H1 (cell line): ENCODE measurements at regions not wholly inside any gene's neighbourhood (a gene's known extent, or its start where the extent isn't known, plus 50 kb on each side); places are given as distances from the start of the nearest gene placed in this dataset.

ENCODE experiments used
- CTCF ChIA-PET: fragments of 300-600 bp; sonication (Branson Sonifier 250); formaldehyde crosslinking; loops from one replicate; lab custom pipeline; 2021; ENCODE audit not compliant: partially characterized antibody; lab: Charles Lee
- POLR2A ChIA-PET: fragments of 300-600 bp; sonication (Branson Sonifier 250); formaldehyde crosslinking; loops from one replicate; lab custom pipeline; 2021; ENCODE audit warnings: inconsistent platforms; ENCODE audit not compliant: partially characterized antibody; lab: Charles Lee
- DNase-seq, 2 experiments: peaks; one replicate each; pipeline versions ENCODE4 v3.0.0 to v3.0.0-alpha.2; 2010 to 2022; ENCODE audit warnings: low spot score in 2 of 2, low read depth in 1 of 2, mixed read lengths in 1 of 2
- FAIRE-seq: peaks from 2 replicates; lab custom pipeline; 2011; peaks lifted over from hg19 to GRCh38; lab: Jason Lieb, UNC
- H2AFZ ChIP-seq: 2 replicates; pipeline ENCODE4 v1.8.1; 2012; ENCODE audit warnings: low read length, inconsistent platforms
- H2AK5ac ChIP-seq: 2 replicates; pipeline ENCODE4 v1.6.1; 2013; ENCODE audit warnings: low read depth, low read length
- H2BK120ac ChIP-seq: replicated peaks from 2 replicates; pipeline ENCODE3; 2013; ENCODE audit warnings: low read depth, low read length, inconsistent platforms
- H2BK12ac ChIP-seq: 2 replicates; pipeline ENCODE4 v1.6.1; 2013; ENCODE audit warnings: low read depth, low read length
- H2BK15ac ChIP-seq: 2 replicates; pipeline ENCODE4 v1.6.1; 2013; ENCODE audit warnings: low read length
- H2BK20ac ChIP-seq: 2 replicates; pipeline ENCODE4 v1.6.1; 2013; ENCODE audit warnings: low read length
- H2BK5ac ChIP-seq: 2 replicates; pipeline ENCODE4 v1.6.1; 2013; ENCODE audit warnings: low read depth, low read length
- H3K14ac ChIP-seq: 2 replicates; pipeline ENCODE4 v1.6.1; 2013; ENCODE audit warnings: inconsistent platforms; ENCODE audit not compliant: insufficient read length
- H3K18ac ChIP-seq: 2 replicates; pipeline ENCODE4 v1.6.1; 2013; ENCODE audit warnings: low read length; ENCODE audit errors: extremely low read depth
- H3K23ac ChIP-seq: 2 replicates; pipeline ENCODE4 v1.6.1; 2013; ENCODE audit warnings: inconsistent platforms; ENCODE audit not compliant: insufficient read length
- H3K23me2 ChIP-seq: 2 replicates; pipeline ENCODE4 v1.6.1; 2013; ENCODE audit warnings: low read depth, low read length
- H3K27ac ChIP-seq: 2 replicates; pipeline ENCODE4 v1.6.1; 2011; ENCODE audit warnings: low read depth, low read length, inconsistent platforms
- H3K27me3 ChIP-seq, 4 experiments: replicated peaks in 1 of 4; 1 replicate in 1 of 4; 2 replicates in 3 of 4; pipeline versions ENCODE4 v1.6.1 to v1.8.1; 2011 to 2013; ENCODE audit warnings: low read length in 3 of 4, mild to moderate bottlenecking in 3 of 4, inconsistent platforms in 2 of 4, mixed read lengths in 2 of 4, moderate library complexity in 1 of 4; ENCODE audit not compliant: control insufficient read depth in 3 of 4, insufficient read depth in 3 of 4; ENCODE audit errors: extremely low read depth in 1 of 4
- H3K36me3 ChIP-seq, 4 experiments: 2 replicates each; pipeline versions ENCODE4 v1.6.1 to v1.8.1; 2011 to 2013; ENCODE audit warnings: mild to moderate bottlenecking in 4 of 4, low read length in 3 of 4, moderate library complexity in 2 of 4, control low read depth in 1 of 4, inconsistent platforms in 1 of 4; ENCODE audit not compliant: insufficient read depth in 4 of 4, control insufficient read depth in 2 of 4
- H3K4ac ChIP-seq: replicated peaks from 2 replicates; pipeline ENCODE3; 2013; ENCODE audit warnings: low read length, low read depth, mixed read lengths, inconsistent platforms; ENCODE audit not compliant: insufficient read length
- H3K4me1 ChIP-seq, 4 experiments: replicated peaks in 1 of 4; 1 replicate in 1 of 4; 2 replicates in 3 of 4; pipeline versions ENCODE4 v1.6.1 to v1.8.1; 2011 to 2013; ENCODE audit warnings: low read length in 3 of 4, inconsistent platforms in 2 of 4, mixed read lengths in 1 of 4; ENCODE audit not compliant: insufficient read depth in 4 of 4, control insufficient read depth in 3 of 4
- H3K4me2 ChIP-seq, 2 experiments: 2 replicates each; pipeline versions ENCODE4 v1.6.1 to v1.8.1; 2011 to 2013; ENCODE audit warnings: low read depth in 2 of 2, low read length in 2 of 2, control low read depth in 1 of 2, inconsistent platforms in 1 of 2, mild to moderate bottlenecking in 1 of 2; ENCODE audit not compliant: insufficient read depth in 1 of 2
- H3K4me3 ChIP-seq, 4 experiments: fragments of 200-600, 300-600 bp in 1 of 4; sonication (generic), shearing (Covaris generic), sonication (Bioruptor Twin) in 1 of 4; 2 replicates each; pipeline versions ENCODE4 v1.5.1 to v1.8.1; 2011 to 2016; ENCODE audit warnings: low read length in 4 of 4, low read depth in 3 of 4, control low read depth in 2 of 4, inconsistent platforms in 2 of 4, mild to moderate bottlenecking in 2 of 4, mixed read lengths in 1 of 4, moderate library complexity in 1 of 4; ENCODE audit not compliant: insufficient read depth in 2 of 4; ENCODE audit errors: extremely low read depth in 1 of 4
- H3K56ac ChIP-seq: replicated peaks from 2 replicates; pipeline ENCODE3; 2013; ENCODE audit warnings: low read depth, mild to moderate bottlenecking, mixed read lengths, low read length, inconsistent platforms; ENCODE audit not compliant: insufficient read length
- H3K79me1 ChIP-seq: 2 replicates; pipeline ENCODE4 v1.6.1; 2013; ENCODE audit warnings: low read depth, low read length, control low read depth
- H3K79me2 ChIP-seq, 2 experiments: 2 replicates each; pipeline versions ENCODE4 v1.6.1 to v1.8.1; 2012 to 2013; ENCODE audit warnings: low read length in 2 of 2, mild to moderate bottlenecking in 2 of 2, inconsistent platforms in 1 of 2; ENCODE audit not compliant: insufficient read depth in 2 of 2, control insufficient read depth in 1 of 2
- H3K9ac ChIP-seq, 4 experiments: replicated peaks in 1 of 4; 1 replicate in 1 of 4; 2 replicates in 3 of 4; pipeline versions ENCODE4 v1.6.1 to v1.8.1; 2011 to 2013; ENCODE audit warnings: low read depth in 3 of 4, low read length in 3 of 4, control low read depth in 2 of 4, mild to moderate bottlenecking in 2 of 4, moderate library complexity in 2 of 4, inconsistent platforms in 1 of 4; ENCODE audit errors: extremely low read depth in 1 of 4
- H3K9me3 ChIP-seq, 2 experiments: 2 replicates each; pipeline versions ENCODE4 v1.6.1 to v1.8.1; 2012 to 2013; ENCODE audit warnings: mild to moderate bottlenecking in 2 of 2, moderate library complexity in 2 of 2, control low read depth in 1 of 2, inconsistent platforms in 1 of 2, low read depth in 1 of 2, low read length in 1 of 2, mixed read lengths in 1 of 2; ENCODE audit not compliant: insufficient read depth in 2 of 2
- H4K20me1 ChIP-seq, 2 experiments: replicated peaks in 1 of 2; 2 replicates each; pipeline versions ENCODE3 to v1.8.1; 2011 to 2013; ENCODE audit warnings: inconsistent platforms in 2 of 2, low read length in 2 of 2, mild to moderate bottlenecking in 1 of 2; ENCODE audit not compliant: insufficient read depth in 2 of 2, control insufficient read depth in 1 of 2
- H4K5ac ChIP-seq: 2 replicates; pipeline ENCODE4 v1.6.1; 2013; ENCODE audit warnings: low read length, low read depth, mixed read lengths, inconsistent platforms; ENCODE audit not compliant: insufficient read length
- H4K8ac ChIP-seq: 2 replicates; pipeline ENCODE4 v1.8.0; 2013; ENCODE audit warnings: mild to moderate bottlenecking, moderate library complexity, low read length, inconsistent platforms; ENCODE audit not compliant: insufficient read depth; ENCODE audit errors: extremely low read depth
- H4K91ac ChIP-seq: replicated peaks from 2 replicates; pipeline ENCODE3; 2013; ENCODE audit warnings: low read length, mixed read lengths, inconsistent platforms; ENCODE audit not compliant: insufficient read length
- ATF3 ChIP-seq: IDR thresholded peaks from 2 replicates; pipeline ENCODE4 v1.6.1; 2011; ENCODE audit warnings: low read depth, mild to moderate bottlenecking, low read length; ENCODE audit not compliant: insufficient read depth
- BACH1 ChIP-seq: IDR thresholded peaks from 2 replicates; pipeline ENCODE4 v1.6.1; 2012; ENCODE audit warnings: low read length, improper control_type of control experiment
- BCL11A ChIP-seq, 2 experiments: IDR thresholded peaks; one replicate each; pipeline ENCODE4 v1.6.1; 2011; ENCODE audit warnings: low read depth in 2 of 2, low read length in 2 of 2, mild to moderate bottlenecking in 2 of 2
- BRCA1 ChIP-seq: IDR thresholded peaks from 2 replicates; pipeline ENCODE4 v1.6.1; 2012; ENCODE audit warnings: low read depth, low read length, improper control_type of control experiment
- CBX5 ChIP-seq: fragments of 300-800, 300-1000 bp; sonication (generic); IDR thresholded peaks from 2 replicates; pipeline ENCODE4 v1.7.1; 2016; ENCODE audit warnings: antibody characterized with exemption, low read length, low read depth
- CHD1 ChIP-seq: IDR thresholded peaks from 2 replicates; pipeline ENCODE4 v1.6.1; 2012; ENCODE audit warnings: low read depth, low read length, improper control_type of control experiment
- GTF2F1 ChIP-seq: IDR thresholded peaks from 2 replicates; pipeline ENCODE4 v1.6.1; 2012; ENCODE audit warnings: low read depth, low read length, improper control_type of control experiment, borderline replicate concordance
- MAX ChIP-seq: IDR thresholded peaks from 2 replicates; pipeline ENCODE4 v1.6.1; 2012; ENCODE audit warnings: inconsistent platforms
- POLR2AphosphoS5 ChIP-seq: IDR thresholded peaks from 2 replicates; pipeline ENCODE4 v1.6.1; 2011; ENCODE audit warnings: low read depth, low read length
- SIX5 ChIP-seq: IDR thresholded peaks from 2 replicates; pipeline ENCODE4 v1.6.1; 2011; ENCODE audit warnings: mild to moderate bottlenecking, low read depth, low read length
- TAF7 ChIP-seq: optimal IDR thresholded peaks from 2 replicates; pipeline ENCODE3; 2011; ENCODE audit warnings: low read depth, mild to moderate bottlenecking, inconsistent platforms, low read length, moderate library complexity, borderline replicate concordance
- WGBS, 2 experiments: shearing (Covaris generic) in 1 of 2; methylation state at CpG; one replicate each; pipeline versions ENCODE4 v1.1.6 to v1.1.7; 2013 to 2015; ENCODE audit warnings: low lambda C conversion rate in 2 of 2, mixed read lengths in 2 of 2, inconsistent platforms in 1 of 2, low coverage in 1 of 2, missing lambda C conversion rate in 1 of 2; ENCODE audit not compliant: insufficient replicate concordance in 2 of 2, insufficient coverage in 1 of 2, insufficient read length in 1 of 2; ENCODE audit errors: extremely low coverage in 1 of 2, missing lambda C conversion rate in 1 of 2; 5-methylcytosine and 5-hydroxymethylcytosine counted together

GRCh38 chr2:239522740-239523119 is 121.9 kb upstream of the HDAC4 start:
- ChIA-PET POLR2A (no interaction called here), CTCF (no interaction called here)
- H3K27ac ChIP-seq = no peak overlapping the region
- no peak overlapping the region for H2AK5ac ChIP-seq
- no peak overlapping the region for H4K5ac ChIP-seq
- no peak overlapping the region for H3K56ac ChIP-seq
- no peak overlapping the region for H4K8ac ChIP-seq
- no peaks in the 10 kb centered on the region for H3K79me2 ChIP-seq
- no peaks in the 10 kb centered on the region for H3K79me1 ChIP-seq
- TF ChIP-seq CHD1 (no peak), TAF7 (no peak), SIX5 (no peak), ATF3 (no peak), CBX5 (no peak), BRCA1 (no peak), MAX (no peak), BACH1 (no peak), GTF2F1 (no peak), BCL11A (IDR thresholded peaks at IDR 0.05; ENCODE audit: low read depth in 2 of 2, low read length in 2 of 2) (no peak), POLR2AphosphoS5 (no peak)
- H2BK12ac ChIP-seq = no peak overlapping the region
- no peak overlapping the region for H2BK15ac ChIP-seq
- peaks cover 0 to 5% (median 2%) of the 10 kb centered on the region in 4 experiments; a peak in 4 of 7 replicates for H3K4me1 ChIP-seq
- no peak overlapping the region for H3K23ac ChIP-seq
- no peak overlapping the region for H3K14ac ChIP-seq
- H3K18ac ChIP-seq = no peak overlapping the region
- H2AFZ ChIP-seq = no peak overlapping the region
- no peak overlapping the region for H2BK20ac ChIP-seq
- H3K9ac ChIP-seq = no peak overlapping the region
- H3K4me2 ChIP-seq = no peak overlapping the region
- H2BK120ac ChIP-seq = no peak overlapping the region
- H3K36me3 ChIP-seq = no peaks in the 10 kb centered on the region
- FAIRE-seq (no peak), DNase-seq (no peak)
- H3K27me3 ChIP-seq = no peaks in the 10 kb centered on the region
- H3K4ac ChIP-seq = no peak overlapping the region
- no peak overlapping the region for H2BK5ac ChIP-seq
- H3K4me3 ChIP-seq = no peak overlapping the region
- 93% methylated on average over 12 of the region's 12 CpGs; no CpG with 5 or more reads in 1 of the 2 experiments for WGBS, 2 experiments
- no peaks in the 10 kb centered on the region for H3K23me2 ChIP-seq
- H4K91ac ChIP-seq = no peak overlapping the region
- H3K9me3 ChIP-seq = peaks cover 0 to 8% of the 10 kb centered on the region in 2 experiments; a peak in 1 of 4 replicates
- H4K20me1 ChIP-seq = peaks cover 0 to 1% of the 10 kb centered on the region in 2 experiments
